NB4 (cell line): ENCODE measurements at regions not wholly inside any gene's neighbourhood (a gene's known extent, or its start where the extent isn't known, plus 50 kb on each side); places are given as distances from the start of the nearest gene placed in this dataset.

Experiments
- MYC ChIP-seq: IDR thresholded peaks from 2 replicates; pipeline ENCODE4 v1.6.1; 2011; ENCODE audit warnings: low read depth, low read length
- POLR2A ChIP-seq: IDR thresholded peaks from 2 replicates; pipeline ENCODE4 v1.6.1; 2011; ENCODE audit warnings: mild to moderate bottlenecking; ENCODE audit not compliant: insufficient read length; ENCODE audit errors: extremely low read depth
- TF ChIP-seq, protein P1 (sequence below): IDR thresholded peaks from one replicate; pipeline ENCODE4 v1.5.1; 2012; ENCODE audit warnings: low read depth, low read length
- TF ChIP-seq, protein P2 (sequence below): IDR thresholded peaks from 2 replicates; pipeline ENCODE4 v1.6.1; 2011; ENCODE audit warnings: low read depth, low read length

DNA sequence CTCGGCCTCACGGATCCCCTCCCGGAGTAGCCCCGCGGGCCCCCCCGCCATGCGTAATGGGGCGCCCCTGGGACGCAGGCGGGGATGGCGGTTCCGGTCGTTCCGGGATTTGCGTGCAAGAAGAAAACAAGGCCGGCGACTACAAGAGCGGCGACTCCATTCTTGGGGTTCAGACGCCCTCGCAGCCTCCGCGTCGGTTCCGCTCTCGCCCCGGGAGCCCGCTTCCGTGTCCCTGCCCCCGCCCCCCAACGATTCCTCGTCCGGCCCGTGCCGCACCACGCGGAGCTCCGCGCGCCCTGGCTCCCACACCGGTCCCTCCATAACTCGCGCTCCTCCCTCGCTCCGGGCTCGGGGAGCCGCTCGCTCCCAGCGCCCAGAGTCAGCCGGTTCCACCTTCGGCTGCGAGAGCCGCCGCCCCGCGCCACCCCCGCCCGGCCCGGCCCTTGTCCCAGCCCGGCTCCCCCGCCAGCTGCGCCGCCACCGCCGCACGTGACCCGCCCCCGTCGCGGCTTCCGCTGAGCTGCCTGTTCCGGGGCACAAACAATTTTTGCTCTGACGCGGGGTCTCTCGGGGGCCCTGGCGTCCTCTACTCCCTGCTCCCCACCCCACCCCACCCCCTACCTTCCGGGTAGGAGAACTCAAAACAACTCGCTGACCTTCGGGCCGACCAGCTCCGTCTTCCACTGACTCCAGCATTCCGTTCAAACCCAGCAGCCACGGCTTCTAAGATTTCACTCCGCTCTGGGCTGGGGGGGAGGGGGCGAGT lies 78.8 kb upstream of the BCOR start:
- TF ChIP-seq POLR2A (no peak), MYC (no peak)
- TF ChIP-seq, protein P1, sequence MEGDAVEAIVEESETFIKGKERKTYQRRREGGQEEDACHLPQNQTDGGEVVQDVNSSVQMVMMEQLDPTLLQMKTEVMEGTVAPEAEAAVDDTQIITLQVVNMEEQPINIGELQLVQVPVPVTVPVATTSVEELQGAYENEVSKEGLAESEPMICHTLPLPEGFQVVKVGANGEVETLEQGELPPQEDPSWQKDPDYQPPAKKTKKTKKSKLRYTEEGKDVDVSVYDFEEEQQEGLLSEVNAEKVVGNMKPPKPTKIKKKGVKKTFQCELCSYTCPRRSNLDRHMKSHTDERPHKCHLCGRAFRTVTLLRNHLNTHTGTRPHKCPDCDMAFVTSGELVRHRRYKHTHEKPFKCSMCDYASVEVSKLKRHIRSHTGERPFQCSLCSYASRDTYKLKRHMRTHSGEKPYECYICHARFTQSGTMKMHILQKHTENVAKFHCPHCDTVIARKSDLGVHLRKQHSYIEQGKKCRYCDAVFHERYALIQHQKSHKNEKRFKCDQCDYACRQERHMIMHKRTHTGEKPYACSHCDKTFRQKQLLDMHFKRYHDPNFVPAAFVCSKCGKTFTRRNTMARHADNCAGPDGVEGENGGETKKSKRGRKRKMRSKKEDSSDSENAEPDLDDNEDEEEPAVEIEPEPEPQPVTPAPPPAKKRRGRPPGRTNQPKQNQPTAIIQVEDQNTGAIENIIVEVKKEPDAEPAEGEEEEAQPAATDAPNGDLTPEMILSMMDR: no peak
- TF ChIP-seq, protein P2, sequence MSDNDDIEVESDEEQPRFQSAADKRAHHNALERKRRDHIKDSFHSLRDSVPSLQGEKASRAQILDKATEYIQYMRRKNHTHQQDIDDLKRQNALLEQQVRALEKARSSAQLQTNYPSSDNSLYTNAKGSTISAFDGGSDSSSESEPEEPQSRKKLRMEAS: peak; percentile 79
